H9 (cell line): ENCODE measurements at regions not wholly inside any gene's neighbourhood (a gene's known extent, or its start where the extent isn't known, plus 50 kb on each side); places are given as distances from the start of the nearest gene placed in this dataset.

Experiments used
- DNase-seq: peaks from one replicate; pipeline ENCODE4 v3.0.0-alpha.2; 2017
- H2AFZ ChIP-seq: one replicate; pipeline ENCODE4 v1.6.1; 2013; ENCODE audit warnings: mild to moderate bottlenecking, low read length, control low read depth, moderate library complexity
- H2AK5ac ChIP-seq: 2 replicates; pipeline ENCODE4 v1.6.1; 2013; ENCODE audit warnings: low read length, control low read depth, mixed read lengths; ENCODE audit not compliant: insufficient read length
- H2BK120ac ChIP-seq: one replicate; pipeline ENCODE4 v1.6.1; 2013; ENCODE audit warnings: low read depth, mild to moderate bottlenecking, low read length, control low read depth, inconsistent platforms; ENCODE audit not compliant: poor library complexity, severe bottlenecking
- H2BK12ac ChIP-seq: 2 replicates; pipeline ENCODE4 v1.6.1; 2013; ENCODE audit warnings: low read length, control low read depth, mixed read lengths, low read depth; ENCODE audit not compliant: insufficient read length
- H2BK15ac ChIP-seq: 2 replicates; pipeline ENCODE4 v1.6.1; 2013; ENCODE audit warnings: low read depth, low read length, control low read depth
- H2BK20ac ChIP-seq: one replicate; pipeline ENCODE4 v1.6.1; 2013; ENCODE audit warnings: low read depth, mild to moderate bottlenecking, low read length, control low read depth, inconsistent platforms; ENCODE audit not compliant: poor library complexity, severe bottlenecking
- H2BK5ac ChIP-seq: 2 replicates; pipeline ENCODE4 v1.6.1; 2013; ENCODE audit warnings: low read length, control low read depth, mixed read lengths; ENCODE audit not compliant: insufficient read length
- H3K14ac ChIP-seq: 2 replicates; pipeline ENCODE4 v1.6.1; 2013; ENCODE audit warnings: low read length, control low read depth; ENCODE audit not compliant: insufficient read depth
- H3K18ac ChIP-seq: 2 replicates; pipeline ENCODE4 v1.6.1; 2013; ENCODE audit warnings: low read depth, mild to moderate bottlenecking, mixed read lengths, low read length, control low read depth; ENCODE audit not compliant: insufficient read length
- H3K23ac ChIP-seq: 2 replicates; pipeline ENCODE4 v1.6.1; 2013; ENCODE audit warnings: low read length, control low read depth, mixed read lengths, low read depth; ENCODE audit not compliant: insufficient read length
- H3K23me2 ChIP-seq: 2 replicates; pipeline ENCODE4 v1.6.1; 2013; ENCODE audit warnings: low read depth, mild to moderate bottlenecking, mixed read lengths, low read length, control low read depth; ENCODE audit not compliant: insufficient read length, poor library complexity, severe bottlenecking
- H3K27ac ChIP-seq: 2 replicates; pipeline ENCODE4 v1.5.1; 2013; ENCODE audit warnings: low read length, control low read depth, mixed read lengths, low read depth; ENCODE audit not compliant: insufficient read length
- H3K27me3 ChIP-seq: 2 replicates; pipeline ENCODE4 v1.6.1; 2013; ENCODE audit warnings: low read length, control low read depth, inconsistent platforms; ENCODE audit not compliant: insufficient read depth
- H3K4ac ChIP-seq: 2 replicates; pipeline ENCODE4 v1.6.1; 2013; ENCODE audit warnings: low read depth, mild to moderate bottlenecking, control low read depth, inconsistent platforms, low read length, moderate library complexity
- H3K4me1 ChIP-seq: 2 replicates; pipeline ENCODE4 v1.6.1; 2013; ENCODE audit warnings: low read length, control low read depth, inconsistent platforms; ENCODE audit not compliant: insufficient read depth
- H3K4me2 ChIP-seq: 2 replicates; pipeline ENCODE4 v1.6.1; 2013; ENCODE audit warnings: low read length, control low read depth, mixed read lengths; ENCODE audit not compliant: insufficient read length, insufficient read depth
- H3K56ac ChIP-seq: 2 replicates; pipeline ENCODE4 v1.6.1; 2013; ENCODE audit warnings: low read depth, mild to moderate bottlenecking, mixed read lengths, low read length, control low read depth; ENCODE audit not compliant: insufficient read length
- H3K79me1 ChIP-seq: 2 replicates; pipeline ENCODE4 v1.6.1; 2013; ENCODE audit warnings: low read depth, mild to moderate bottlenecking, moderate library complexity, low read length, control low read depth, inconsistent platforms; ENCODE audit not compliant: insufficient read depth, poor library complexity, severe bottlenecking
- H3K79me2 ChIP-seq: 2 replicates; pipeline ENCODE4 v1.6.1; 2013; ENCODE audit warnings: low read length, control low read depth, inconsistent platforms; ENCODE audit not compliant: insufficient read depth
- H3K9ac ChIP-seq: 2 replicates; pipeline ENCODE4 v1.6.1; 2013; ENCODE audit warnings: low read length, control low read depth, mixed read lengths; ENCODE audit not compliant: insufficient read length; ENCODE audit errors: extremely low read depth
- H3K9me3 ChIP-seq: one replicate; pipeline ENCODE4 v1.6.1; 2013; ENCODE audit warnings: low read depth, low read length, inconsistent platforms; ENCODE audit not compliant: control insufficient read depth
- H3T11ph ChIP-seq: one replicate; pipeline ENCODE4 v1.6.1; 2013; ENCODE audit warnings: mild to moderate bottlenecking, low read length, control low read depth, inconsistent platforms
- H4K20me1 ChIP-seq: one replicate; pipeline ENCODE4 v1.6.1; 2013; ENCODE audit not compliant: control insufficient read depth, insufficient read length, insufficient read depth
- H4K5ac ChIP-seq: 2 replicates; pipeline ENCODE4 v1.6.1; 2013; ENCODE audit warnings: low read depth, mild to moderate bottlenecking, mixed read lengths, low read length, control low read depth; ENCODE audit not compliant: insufficient read length
- H4K8ac ChIP-seq: replicated peaks from 2 replicates; pipeline ENCODE4 v1.6.1; 2013; ENCODE audit warnings: low read length, control low read depth, mixed read lengths, low read depth; ENCODE audit not compliant: insufficient read length
- H4K91ac ChIP-seq: 2 replicates; pipeline ENCODE4 v1.6.1; 2013; ENCODE audit warnings: low read depth, mild to moderate bottlenecking, moderate library complexity, mixed read lengths, low read length, control low read depth; ENCODE audit not compliant: insufficient read length
- H3K27ac Mint-ChIP-seq, 3 experiments: 2 replicates in 2 of 3; 3 replicates in 1 of 3; pipeline ENCODE4 v1.8.0; 2020 to 2021; ENCODE audit warnings: mixed read lengths in 3 of 3, mild to moderate bottlenecking in 1 of 3, moderate library complexity in 1 of 3
- H3K27me3 Mint-ChIP-seq: 2 replicates; pipeline ENCODE4 v1.8.0; 2021; ENCODE audit warnings: low read depth, mild to moderate bottlenecking, moderate library complexity, mixed read lengths
- H3K36me3 Mint-ChIP-seq, 3 experiments: 2 replicates in 2 of 3; 3 replicates in 1 of 3; pipeline ENCODE4 v1.8.0; 2020 to 2021; ENCODE audit warnings: low read depth in 3 of 3, mixed read lengths in 3 of 3; ENCODE audit not compliant: insufficient read depth in 1 of 3
- H3K4me1 Mint-ChIP-seq, 2 experiments: 2 replicates each; pipeline ENCODE4 v1.8.0; 2020; ENCODE audit warnings: mixed read lengths in 2 of 2
- H3K4me3 Mint-ChIP-seq, 2 experiments: 2 replicates in 1 of 2; 3 replicates in 1 of 2; pipeline ENCODE4 v1.8.0; 2020 to 2021; ENCODE audit warnings: mild to moderate bottlenecking in 2 of 2, mixed read lengths in 2 of 2, moderate library complexity in 1 of 2
- H3K9me3 Mint-ChIP-seq, 2 experiments: 2 replicates in 1 of 2; 3 replicates in 1 of 2; pipeline ENCODE4 v1.8.0; 2020; ENCODE audit warnings: mild to moderate bottlenecking in 2 of 2, mixed read lengths in 2 of 2, moderate library complexity in 1 of 2
- WGBS: extraction: QIAGEN DNeasy Blood & Tissue Kit; methylation state at CpG from one replicate; pipeline ENCODE4 v1.1.7; 2013; ENCODE audit warnings: missing lambda C conversion rate, low lambda C conversion rate, mixed read lengths; ENCODE audit not compliant: insufficient read length; ENCODE audit errors: extremely low coverage; 5-methylcytosine and 5-hydroxymethylcytosine counted together
- TF ChIP-seq, protein P1 (sequence below): fragments of 200-600 bp; sonication (generic); conservative IDR thresholded peaks from 3 replicates; pipeline ENCODE4 v1.8.0; 2021; ENCODE audit warnings: antibody characterized with exemption, mild to moderate bottlenecking

DNA sequence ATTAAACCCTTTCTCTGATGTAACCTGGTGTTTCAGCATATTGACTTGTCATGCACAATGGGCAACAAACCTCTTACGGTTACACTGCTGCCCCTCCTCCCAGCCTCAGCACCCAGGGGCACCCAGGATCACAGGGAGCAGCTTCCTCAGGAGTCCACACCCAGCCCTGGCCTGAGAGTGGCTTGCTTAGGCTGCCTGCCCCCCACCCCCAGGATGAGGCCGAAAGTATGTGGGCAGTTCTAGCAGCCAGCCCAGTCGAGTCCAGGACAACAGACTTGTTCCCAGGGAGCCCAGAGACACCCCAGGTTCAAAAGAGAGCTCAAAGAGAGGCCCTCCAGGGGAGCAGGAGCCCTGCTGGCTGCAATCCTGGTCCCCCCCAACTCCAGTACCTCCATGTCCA lies 108.1 kb upstream of the THY1 start:
- no peak overlapping the region for H2BK5ac ChIP-seq
- H2BK12ac ChIP-seq, result no peak overlapping the region
- no peak overlapping the region for H4K5ac ChIP-seq
- H3K4ac ChIP-seq, result no peak overlapping the region
- 0 out of 2 replicates have a peak, but pooled peaks cover 2% of the 10 kb centered on the region for H3K79me2 ChIP-seq
- no peak overlapping the region for H3K4me2 ChIP-seq
- H3K27me3 Mint-ChIP-seq, result peaks cover 48% of the 10 kb centered on the region
- TF ChIP-seq, protein P1, sequence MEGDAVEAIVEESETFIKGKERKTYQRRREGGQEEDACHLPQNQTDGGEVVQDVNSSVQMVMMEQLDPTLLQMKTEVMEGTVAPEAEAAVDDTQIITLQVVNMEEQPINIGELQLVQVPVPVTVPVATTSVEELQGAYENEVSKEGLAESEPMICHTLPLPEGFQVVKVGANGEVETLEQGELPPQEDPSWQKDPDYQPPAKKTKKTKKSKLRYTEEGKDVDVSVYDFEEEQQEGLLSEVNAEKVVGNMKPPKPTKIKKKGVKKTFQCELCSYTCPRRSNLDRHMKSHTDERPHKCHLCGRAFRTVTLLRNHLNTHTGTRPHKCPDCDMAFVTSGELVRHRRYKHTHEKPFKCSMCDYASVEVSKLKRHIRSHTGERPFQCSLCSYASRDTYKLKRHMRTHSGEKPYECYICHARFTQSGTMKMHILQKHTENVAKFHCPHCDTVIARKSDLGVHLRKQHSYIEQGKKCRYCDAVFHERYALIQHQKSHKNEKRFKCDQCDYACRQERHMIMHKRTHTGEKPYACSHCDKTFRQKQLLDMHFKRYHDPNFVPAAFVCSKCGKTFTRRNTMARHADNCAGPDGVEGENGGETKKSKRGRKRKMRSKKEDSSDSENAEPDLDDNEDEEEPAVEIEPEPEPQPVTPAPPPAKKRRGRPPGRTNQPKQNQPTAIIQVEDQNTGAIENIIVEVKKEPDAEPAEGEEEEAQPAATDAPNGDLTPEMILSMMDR, result no peak
- H3K4me1 ChIP-seq, result no peaks in the 10 kb centered on the region
- no peak overlapping the region for H3K18ac ChIP-seq
- no CpG with 5 or more reads among the region's 3 CpGs for WGBS
- H2BK20ac ChIP-seq, result no peak overlapping the region
- H4K20me1 ChIP-seq, result no peaks in the 10 kb centered on the region
- no peak overlapping the region for H3K9ac ChIP-seq
- H3K79me1 ChIP-seq, result no peaks in the 10 kb centered on the region
- no peak overlapping the region for H3T11ph ChIP-seq
- no peak overlapping the region for H3K4me3 Mint-ChIP-seq
- H4K8ac ChIP-seq, result no peak overlapping the region
- no peak for DNase-seq
- peaks cover 11% of the 10 kb centered on the region in 2 experiments for H3K4me1 Mint-ChIP-seq
- H3K36me3 Mint-ChIP-seq, result no peaks in the 10 kb centered on the region
- H2AFZ ChIP-seq, result no peak overlapping the region
- no peak overlapping the region for H2BK15ac ChIP-seq
- H3K27ac ChIP-seq, result no peak overlapping the region
- H3K27ac Mint-ChIP-seq, result no peak overlapping the region; a peak in 1 of 7 replicates
- H3K23ac ChIP-seq, result no peak overlapping the region
- no peak overlapping the region for H3K14ac ChIP-seq
- H3K27me3 ChIP-seq, result no peaks in the 10 kb centered on the region; the same call in 1 of the 2 replicates
- H3K23me2 ChIP-seq, result no peaks in the 10 kb centered on the region
- H3K56ac ChIP-seq, result no peak overlapping the region
- H2AK5ac ChIP-seq, result no peak overlapping the region
- H2BK120ac ChIP-seq, result no peak overlapping the region
- H3K9me3 Mint-ChIP-seq, result no peaks in the 10 kb centered on the region
- H3K9me3 ChIP-seq, result no peaks in the 10 kb centered on the region
- H4K91ac ChIP-seq, result no peak overlapping the region
